ENCODE measurements at regions not wholly inside any gene's neighbourhood (a gene's known extent, or its start where the extent isn't known, plus 50 kb on each side); places are given as distances from the start of the nearest gene placed in this dataset.
"Not testable (repeated sequence)": the region's sequence is repeated elsewhere in the genome, so short reads cannot be mapped to it uniquely, and the experiment has no call there.

- DNase-seq (ENCODE audit: low read depth), result no peak
Observed at GRCh38 chr6:145546265-145546664, 189.1 kb downstream of the EPM2A start.

- no peak for DNase-seq (ENCODE audit: low read depth)
Observed at GRCh38 chr6:145547594-145548335, 187.6 kb downstream of the EPM2A start.

- DNase-seq (ENCODE audit: low read depth), result no peak
Observed at GRCh38 chr6:145548933-145549648, 186.2 kb downstream of the EPM2A start.

- no peak for DNase-seq (ENCODE audit: low read depth)
Observed at GRCh38 chr6:145551164-145551563, 184.2 kb downstream of the EPM2A start.

- DNase-seq (ENCODE audit: low read depth), result no peak
Observed at GRCh38 chr6:145555084-145555483, 180.2 kb downstream of the EPM2A start.

GRCh38 chr6:145557474-145557873 is 177.8 kb downstream of the EPM2A start:
- DNase-seq (ENCODE audit: low read depth), result no peak

GRCh38 chr6:145559836-145560235 is 175.5 kb downstream of the EPM2A start:
- DNase-seq (ENCODE audit: low read depth), result no peak

GRCh38 chr6:145561095-145562072 is 173.9 kb downstream of the EPM2A start:
- DNase-seq (ENCODE audit: low read depth), result no peak

GRCh38 chr6:145562771-145563615 is 172.3 kb downstream of the EPM2A start:
- DNase-seq (ENCODE audit: low read depth), result no peak

- no peak for DNase-seq (ENCODE audit: low read depth)
Observed at GRCh38 chr6:145564553-145564952, 170.8 kb downstream of the EPM2A start.

GRCh38 chr6:145567684-145568252 is 167.6 kb downstream of the EPM2A start:
- DNase-seq (ENCODE audit: low read depth), result no peak

- no peak for DNase-seq (ENCODE audit: low read depth)
Observed at GRCh38 chr6:145569140-145569539, 166.2 kb downstream of the EPM2A start.

GRCh38 chr6:145570336-145570735 is 165.0 kb downstream of the EPM2A start:
- DNase-seq (ENCODE audit: low read depth), result not testable (repeated sequence)

GRCh38 chr6:145574269-145574668 is 161.1 kb downstream of the EPM2A start:
- DNase-seq (ENCODE audit: low read depth), result not testable (repeated sequence)

Data from activated gamma-delta T cell treated with anti-CD3 and anti-CD28 coated beads, Interleukin-2, amount 50 U/mL, for 16 hours (primary cell).